GM21529 (cell line): ENCODE measurements at regions not wholly inside any gene's neighbourhood (a gene's known extent, or its start where the extent isn't known, plus 50 kb on each side); places are given as distances from the start of the nearest gene placed in this dataset.
"Not testable (repeated sequence)": the region's sequence is repeated elsewhere in the genome, so short reads cannot be mapped to it uniquely, and the experiment has no call there.

ENCODE experiments used
- ATAC-seq: cut with Tn5 transposase; IDR thresholded peaks from one replicate; pipeline ENCODE4 v1.9.1; 2021; ENCODE audit not compliant: unreplicated experiment

DNA sequence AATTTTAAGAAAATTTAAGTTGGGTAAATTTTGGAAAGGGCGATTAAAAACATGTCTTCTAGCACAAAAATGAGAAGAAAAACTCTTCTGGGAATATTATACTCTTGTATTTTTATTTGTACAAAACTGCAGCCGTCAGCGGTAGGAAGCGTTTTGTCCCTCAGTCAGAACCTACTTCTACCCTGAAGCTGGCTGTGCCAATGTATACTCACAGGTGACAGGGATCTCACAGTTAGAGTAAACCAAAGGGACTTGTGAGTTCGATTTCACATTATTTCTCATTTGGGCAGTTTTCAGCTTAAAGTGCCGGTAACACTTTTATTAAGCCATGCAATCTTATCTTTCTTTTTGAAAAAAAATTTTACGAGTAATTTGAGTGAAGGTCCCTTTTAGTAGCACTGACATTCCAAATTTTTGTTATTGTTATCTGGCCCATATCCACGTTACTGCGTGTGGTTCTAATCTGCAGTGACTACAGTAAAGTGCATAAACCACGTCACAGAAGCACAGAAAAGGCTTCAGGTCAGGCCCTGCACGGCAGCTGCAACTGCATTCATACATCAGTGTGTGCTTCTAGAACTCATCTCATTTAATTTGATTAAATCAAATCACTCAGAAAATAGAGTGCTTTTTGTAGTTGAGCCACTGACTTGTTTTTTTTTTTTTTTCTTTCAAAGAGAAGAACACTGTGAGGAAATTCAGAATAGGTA lies 387.3 kb downstream of the LIG4 start:
- ATAC-seq = no peak

DNA sequence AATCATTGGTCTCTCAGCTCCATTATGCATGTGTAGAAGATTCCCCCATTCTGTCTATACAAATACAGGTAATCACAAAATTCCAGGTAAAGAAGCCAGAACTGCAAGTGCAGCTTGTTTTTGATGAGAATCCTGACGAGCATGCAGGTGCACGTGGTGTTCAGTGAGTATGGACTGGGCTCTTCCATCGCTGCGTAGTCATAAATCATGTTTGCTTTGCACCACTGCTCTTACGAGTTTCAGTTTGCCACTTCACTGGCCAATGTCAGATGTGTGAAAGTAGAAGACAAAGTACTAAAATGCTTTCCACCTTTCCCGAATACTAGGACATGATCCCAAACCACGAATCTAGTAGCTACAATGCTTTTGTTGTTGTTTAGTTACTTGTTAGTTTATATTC lies 390.7 kb downstream of the LIG4 start:
- no peak for ATAC-seq

DNA sequence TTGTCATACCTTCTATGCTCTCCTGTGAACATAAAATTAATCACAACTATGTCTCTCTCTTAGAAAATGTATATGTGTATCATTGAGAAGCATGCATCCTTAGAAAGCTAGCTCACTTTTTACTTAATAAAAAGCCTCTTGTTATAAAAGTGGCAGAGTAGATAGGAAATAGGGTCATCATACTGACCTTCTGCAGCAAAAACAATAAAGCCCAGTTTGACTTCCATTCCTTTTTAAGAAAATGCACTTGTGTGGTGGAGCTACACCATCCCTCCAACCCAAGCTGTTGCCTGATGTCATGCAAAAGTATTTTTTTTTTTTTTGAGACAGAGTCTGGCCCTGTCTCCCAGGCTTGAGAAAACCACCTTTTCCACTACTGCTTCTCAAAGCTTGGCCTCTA lies 393.3 kb downstream of the LIG4 start:
- ATAC-seq = no peak

DNA sequence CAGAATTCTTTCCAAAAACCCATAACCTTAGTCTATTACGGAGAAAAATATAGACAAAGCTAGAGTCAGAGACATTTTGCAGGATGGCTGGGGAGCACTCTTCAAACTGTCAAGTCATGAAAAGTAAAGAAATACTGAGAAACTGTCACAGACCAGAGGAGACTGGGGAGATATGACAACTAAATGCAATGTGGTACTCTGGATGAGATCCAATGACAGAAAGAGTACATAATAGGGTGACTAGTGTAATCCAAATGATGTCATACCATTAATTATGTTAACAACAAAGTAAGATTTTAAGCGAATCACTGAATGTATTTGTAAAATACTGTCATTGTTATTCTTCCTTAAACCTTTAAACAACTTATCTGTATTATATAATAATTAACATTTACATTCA lies 393.8 kb downstream of the LIG4 start:
- ATAC-seq = no peak

DNA sequence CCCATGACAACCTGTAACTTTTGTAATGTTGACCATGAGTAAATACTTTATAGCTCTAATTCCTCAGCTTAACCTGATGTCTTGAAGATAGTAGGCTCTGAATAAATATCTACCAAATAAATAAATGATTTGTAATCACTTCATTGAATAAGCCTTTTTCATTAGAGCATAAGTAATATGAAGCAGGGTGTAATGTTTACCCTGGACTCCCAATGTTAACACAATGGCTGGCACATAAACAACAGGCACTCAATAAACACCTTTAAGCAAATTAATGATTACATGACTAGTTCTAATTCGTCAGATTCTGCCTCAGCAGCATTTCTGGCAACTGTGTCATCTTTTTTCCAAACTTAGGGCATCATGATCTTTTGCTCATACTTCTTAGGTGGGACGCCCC lies 396.3 kb downstream of the LIG4 start:
- ATAC-seq = no peak

DNA sequence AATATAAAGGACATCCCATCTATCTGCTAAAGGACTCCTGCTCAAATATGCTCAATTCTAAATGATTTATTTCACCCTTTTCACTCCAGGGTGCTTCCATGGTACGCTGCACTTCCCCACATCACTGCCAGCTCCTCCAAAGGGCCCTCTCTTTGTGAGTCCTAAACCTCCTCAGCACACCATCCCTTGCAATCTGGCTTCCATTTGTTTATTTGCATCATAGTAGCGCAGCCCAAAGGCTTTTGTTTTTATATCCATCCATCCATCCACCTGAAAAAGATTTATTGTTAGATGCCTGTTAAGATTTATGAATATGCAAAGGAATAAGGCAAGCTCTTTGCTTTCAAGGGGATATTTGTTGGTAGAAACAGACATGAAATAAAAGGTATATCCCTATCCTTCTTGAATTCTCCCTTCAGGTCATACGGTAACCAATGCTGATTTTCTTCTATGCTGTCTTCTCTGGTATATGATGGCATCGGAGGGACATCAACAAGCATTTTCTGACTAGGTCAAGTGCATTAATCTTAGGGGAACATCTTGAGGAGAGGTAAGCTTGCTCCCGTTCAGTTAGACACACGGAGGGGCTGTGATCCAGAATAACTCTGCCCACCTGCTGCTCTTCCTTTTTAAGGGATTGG lies 397.6 kb downstream of the LIG4 start:
- ATAC-seq = no peak

DNA sequence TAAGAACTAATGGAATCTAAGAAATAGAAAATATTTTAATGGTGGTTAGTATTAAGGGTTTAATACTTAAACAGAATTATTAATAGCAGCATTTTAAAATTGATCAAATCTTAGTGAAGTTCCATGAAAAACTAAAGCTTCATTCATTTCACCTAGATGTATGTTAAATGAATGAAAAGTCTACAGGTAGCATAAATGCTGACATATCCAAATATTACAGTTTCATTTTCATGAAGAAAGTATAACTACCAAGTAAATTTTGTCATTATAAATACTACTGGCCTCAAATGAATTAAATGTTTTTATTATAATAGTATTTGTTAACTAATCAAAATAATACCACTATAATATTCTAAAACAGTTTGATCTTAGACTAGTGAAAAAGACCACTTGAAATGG lies 403.3 kb downstream of the LIG4 start:
- ATAC-seq = no peak

DNA sequence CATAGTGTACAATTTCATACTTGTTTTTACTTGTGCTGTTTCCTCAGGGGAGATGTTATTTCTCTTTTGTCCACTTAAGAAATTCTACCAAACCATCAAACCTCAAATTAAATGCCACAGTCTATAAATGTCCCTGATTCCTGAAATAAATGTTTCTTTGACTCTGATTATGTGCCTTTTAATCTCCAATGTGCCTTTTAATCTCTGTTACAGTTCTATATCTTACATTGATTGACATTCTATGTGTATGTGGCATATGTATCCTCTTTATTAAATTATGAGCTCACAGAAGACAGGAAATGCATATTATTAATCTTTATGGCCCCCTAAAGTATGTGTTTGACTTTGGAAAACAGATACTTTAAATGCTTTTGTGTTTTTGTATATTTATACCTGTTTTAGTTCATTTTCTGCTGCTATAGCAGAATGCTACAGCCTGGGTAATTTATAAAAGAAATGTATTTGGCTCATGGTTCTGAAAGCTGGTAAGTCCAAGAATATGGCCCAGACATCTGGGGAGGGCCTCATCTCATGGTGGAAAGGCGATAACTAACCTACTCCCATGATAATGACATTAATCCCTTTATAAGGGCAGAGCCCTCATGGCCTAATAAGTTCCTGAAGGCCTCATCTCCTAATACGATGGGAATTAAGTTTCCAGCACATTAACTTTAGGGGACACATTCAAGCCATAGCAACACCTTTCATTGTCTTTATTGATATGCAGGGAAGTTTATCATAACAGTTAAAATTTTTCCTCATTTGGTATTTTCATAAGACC lies 403.9 kb downstream of the LIG4 start:
- ATAC-seq = no peak

DNA sequence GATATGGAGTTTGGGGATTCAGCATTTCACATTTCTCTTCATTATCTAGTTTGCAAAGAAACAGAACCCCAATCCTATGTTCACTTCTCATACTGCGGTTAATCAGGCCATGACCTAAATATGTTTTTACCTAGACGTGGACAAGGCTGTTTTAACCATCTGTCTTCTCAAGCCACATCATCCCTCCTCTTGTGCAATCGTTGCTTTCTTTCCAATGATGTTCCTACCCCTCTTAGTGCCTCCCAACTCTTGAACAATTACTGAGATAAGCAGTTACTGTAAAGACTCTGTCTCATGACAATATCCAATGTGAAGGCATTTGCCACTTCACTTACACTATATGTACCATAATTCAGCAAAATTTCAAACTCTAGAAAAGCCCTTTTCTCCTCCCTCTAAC lies 406.2 kb downstream of the LIG4 start:
- ATAC-seq = no peak

DNA sequence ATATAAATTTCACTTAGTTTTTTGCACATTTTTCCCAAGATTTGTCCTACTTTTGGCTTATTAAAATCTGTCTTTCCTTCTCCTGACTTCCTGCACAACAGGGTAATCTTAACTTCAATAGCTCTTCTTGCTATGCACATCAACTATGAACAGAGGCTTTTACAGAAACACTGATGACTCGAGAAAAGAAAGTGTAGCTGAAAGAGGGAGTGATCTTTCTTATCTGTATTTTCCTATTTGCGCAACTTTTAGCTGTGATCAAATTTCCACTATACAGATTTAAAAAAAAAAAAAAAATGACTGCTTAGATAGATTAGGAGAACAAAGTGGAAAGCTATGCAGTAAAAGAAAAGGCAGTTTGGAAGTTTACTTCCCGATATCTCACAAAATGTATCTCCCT lies 406.9 kb downstream of the LIG4 start:
- no peak for ATAC-seq

DNA sequence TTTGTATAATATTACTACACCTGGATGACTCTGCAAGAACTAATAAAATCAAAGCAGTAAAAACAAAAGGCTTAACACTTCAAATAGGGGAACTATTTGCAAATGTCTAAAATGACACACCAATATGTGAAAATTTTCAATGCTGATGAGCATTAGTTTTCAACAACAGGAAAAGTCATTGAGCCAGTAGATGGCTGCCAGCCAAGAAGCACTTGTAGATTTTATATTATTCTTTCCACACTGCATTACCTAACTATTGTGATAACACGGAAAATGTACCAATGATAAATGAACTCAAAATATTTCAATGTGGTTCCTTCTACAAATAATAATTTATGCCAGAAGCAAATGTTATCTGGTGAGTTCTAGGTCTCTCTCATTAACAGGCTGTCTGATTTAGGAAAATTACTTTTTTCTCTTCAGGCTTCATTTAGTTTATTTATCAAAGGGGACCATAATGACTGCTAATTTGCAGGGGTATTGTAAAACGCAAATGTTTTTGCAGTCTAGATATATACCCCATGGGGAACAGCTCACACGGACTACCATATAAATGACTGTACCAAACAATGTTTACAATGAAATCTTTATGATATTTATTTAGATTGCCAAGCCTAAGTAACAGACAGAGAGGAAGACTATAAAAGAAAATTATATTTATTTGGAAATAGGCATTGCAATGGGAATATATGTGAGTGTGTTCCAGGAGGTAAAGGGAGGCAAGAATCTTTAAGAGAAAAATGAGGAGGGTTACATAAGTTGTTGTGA lies 407.8 kb downstream of the LIG4 start:
- ATAC-seq = no peak

DNA sequence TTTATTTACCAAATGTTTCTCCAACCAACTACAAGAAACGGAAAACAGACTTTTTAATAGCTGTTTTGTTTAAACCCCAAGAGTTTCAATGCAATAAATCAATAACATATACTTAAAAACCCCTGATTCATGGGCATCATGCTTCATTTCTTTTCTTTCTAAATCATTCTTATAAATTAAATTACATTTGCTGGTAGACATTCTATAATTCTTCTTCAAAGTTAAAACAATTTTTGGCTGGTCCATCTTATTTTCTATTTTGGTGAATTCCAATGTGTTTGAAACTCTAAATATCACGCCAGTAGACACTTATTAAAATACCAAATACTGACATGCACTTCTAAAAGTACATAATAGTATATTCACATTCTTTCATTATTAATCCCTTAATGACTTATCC lies 408.6 kb downstream of the LIG4 start:
- no peak for ATAC-seq

DNA sequence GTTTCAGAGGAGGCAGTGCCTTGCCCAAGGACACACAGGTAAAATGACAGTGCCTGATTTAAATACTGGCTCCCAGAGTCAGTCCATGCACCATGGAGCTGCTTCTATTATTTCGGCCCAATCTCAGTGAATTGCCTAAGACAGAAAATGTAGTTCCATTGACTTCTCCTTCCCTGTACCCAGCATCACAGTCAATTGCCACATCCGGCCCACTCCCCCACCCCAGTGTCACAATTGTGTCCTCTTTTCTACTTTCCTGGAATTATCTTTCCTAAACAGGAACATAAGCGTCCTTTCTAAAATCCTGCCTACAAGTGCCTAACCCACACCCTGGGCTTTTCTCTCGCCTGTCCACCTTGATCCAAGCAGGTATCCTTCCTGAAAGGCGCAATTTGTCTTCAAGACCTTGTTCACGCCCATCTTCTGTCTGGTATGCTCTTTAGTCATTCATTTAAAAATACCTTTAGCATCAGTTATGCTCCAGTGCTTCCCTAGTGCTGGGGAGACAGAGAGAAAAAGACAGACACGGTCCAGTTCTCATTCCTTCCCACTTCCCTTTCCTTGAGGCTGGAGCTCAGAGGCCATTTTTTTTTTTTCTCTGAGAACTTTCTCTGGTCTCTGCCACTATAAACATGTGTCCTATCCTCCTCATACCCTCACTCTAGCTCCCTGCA lies 411.4 kb downstream of the LIG4 start:
- ATAC-seq = no peak

DNA sequence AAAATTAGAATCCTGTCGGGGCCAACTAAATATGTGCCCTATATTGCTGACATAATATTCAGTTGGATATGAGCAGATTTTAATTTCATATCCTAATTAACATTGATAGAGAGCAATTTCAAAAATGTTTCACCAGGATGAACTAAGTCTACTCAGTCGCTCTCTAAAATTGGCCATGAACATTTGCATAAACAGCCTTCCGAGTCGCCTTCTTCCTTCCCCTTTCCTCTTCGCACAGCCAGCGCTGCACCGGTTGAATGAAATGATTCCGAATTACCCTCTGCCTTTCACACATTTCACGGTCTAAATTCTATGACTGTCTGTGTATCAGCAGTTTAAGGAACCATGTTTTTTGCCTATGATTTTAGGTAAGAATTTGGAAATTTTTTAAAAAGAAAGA lies 413.7 kb downstream of the LIG4 start:
- no peak for ATAC-seq

DNA sequence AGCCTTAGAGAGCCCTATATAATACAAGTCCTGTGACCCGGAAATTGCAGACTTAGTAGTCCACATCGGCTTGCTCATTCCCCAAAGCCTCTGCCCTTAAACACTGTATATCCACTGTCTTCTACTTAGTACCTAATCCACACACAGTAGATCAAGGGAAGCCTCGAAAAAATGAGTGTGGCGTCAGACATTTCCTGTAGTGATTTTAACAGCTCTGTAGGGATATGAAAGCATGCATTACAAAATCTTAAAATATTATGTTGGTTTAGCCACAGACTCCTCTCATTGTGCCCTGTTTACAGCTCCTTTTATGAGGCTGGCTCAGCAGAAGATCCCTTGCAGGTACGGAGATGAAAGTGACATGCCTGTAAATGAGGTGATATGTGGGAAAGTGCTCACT lies 416.3 kb downstream of the LIG4 start:
- no peak for ATAC-seq

DNA sequence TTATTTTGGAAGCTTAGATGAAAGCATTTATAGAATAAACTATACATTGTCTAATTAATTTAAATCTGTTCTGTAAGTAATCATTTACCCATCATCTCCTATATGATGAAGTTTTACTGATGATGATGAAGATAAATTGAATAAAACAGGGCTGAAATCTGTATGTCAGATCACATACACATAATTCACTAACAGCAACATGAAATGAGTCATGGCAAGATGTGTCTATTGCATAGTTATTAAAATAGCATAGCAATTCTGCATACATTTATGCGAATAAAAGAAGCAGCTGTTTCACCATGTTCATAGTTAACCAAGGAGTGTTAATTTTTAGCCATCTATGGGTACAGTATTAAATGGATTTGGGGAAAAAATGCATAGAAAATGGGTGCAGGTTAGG lies 424.9 kb downstream of the LIG4 start:
- no peak for ATAC-seq

DNA sequence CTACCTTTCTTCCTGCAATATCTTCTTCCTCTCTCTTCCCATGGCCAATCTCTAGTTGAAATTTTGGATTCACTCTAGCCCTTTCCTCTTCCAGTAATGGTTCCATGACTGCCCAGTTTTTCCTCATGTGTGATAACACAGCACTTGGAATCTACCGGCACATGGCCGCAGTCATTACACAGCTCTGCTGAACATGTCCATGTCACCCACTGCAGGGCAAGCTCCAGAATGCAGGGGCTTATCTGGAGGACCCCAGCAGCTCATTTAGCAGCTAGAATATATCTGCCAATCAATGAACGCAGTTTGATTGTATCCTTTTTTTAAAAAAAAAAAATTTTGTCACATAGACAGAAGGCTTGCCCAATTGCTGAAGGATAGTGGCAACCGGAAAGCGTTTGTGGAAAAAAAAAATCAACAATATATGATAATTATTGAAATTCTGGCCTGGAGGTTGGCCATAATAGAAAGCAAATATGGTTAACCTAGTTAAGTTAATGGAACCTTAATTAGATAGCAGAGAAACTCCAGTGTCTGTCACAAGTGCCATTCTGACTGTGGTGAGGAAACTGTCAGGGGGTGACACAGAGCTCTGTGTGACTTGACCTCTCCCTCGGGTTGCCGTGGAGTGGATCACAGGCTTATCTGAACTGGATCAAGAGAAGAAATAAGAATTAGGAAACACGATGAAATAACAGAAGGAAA lies 426.7 kb downstream of the LIG4 start:
- ATAC-seq = no peak

DNA sequence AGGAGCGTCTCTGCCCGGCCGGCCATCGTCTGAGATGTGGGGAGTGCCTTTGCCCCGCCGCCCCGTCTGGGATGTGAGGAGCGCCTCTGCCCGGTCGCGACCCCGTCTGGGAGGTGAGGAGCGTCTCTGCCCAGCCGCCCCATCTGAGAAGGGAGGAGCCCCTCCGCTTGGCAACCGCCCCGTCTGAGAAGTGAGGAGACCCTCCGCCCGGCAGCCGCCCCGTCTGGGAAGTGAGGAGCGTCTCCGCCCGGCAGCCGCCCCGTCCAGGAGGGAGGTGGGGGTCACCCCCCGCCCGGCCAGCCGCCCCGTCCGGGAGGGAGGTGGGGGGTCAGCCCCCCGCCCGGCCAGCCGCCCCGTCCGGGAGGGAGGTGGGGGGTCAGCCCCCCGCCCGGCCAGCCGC lies 432.7 kb downstream of the LIG4 start:
- not testable (repeated sequence) for ATAC-seq

DNA sequence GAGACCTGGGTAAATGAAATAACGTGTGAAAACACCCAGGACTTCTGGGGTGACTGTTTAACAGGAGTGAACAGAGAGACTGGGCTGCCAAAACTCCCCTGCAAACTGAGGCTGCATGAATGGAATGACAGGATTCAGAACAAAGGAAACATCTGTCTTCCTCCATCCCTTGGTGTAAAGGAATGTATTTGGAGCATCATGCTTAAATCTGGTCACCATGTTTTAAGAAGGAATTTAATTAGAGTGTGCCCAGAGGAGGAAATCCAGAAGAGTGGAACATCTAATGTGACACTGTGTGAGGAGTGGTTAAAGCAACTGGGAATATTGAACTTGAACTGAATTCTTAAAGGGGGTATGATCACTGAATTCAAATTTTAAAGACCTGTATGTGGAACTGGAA lies 437.2 kb downstream of the LIG4 start:
- ATAC-seq = no peak

DNA sequence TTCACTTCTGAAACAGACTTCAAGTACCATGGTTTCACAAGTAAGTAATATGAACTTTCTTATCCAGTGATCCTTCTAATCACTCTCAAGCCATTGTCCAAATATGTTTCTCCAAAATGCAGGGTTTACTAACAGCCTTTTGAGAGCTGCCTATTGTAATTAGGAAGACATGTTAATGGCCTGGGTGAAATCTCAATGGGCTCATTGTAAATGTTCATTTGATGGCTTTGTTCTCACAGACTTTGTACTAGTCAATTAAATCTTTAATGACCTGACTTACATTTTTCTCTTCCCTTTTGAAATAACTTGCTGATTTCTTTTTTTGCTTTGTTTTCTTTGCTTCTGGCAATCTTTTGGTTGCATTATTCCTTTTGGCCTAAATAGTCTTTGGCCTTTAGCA lies 444.8 kb downstream of the LIG4 start:
- ATAC-seq = no peak
